ENCODE measurements at regions not wholly inside any gene's neighbourhood (a gene's known extent, or its start where the extent isn't known, plus 50 kb on each side); places are given as distances from the start of the nearest gene placed in this dataset.

DNA sequence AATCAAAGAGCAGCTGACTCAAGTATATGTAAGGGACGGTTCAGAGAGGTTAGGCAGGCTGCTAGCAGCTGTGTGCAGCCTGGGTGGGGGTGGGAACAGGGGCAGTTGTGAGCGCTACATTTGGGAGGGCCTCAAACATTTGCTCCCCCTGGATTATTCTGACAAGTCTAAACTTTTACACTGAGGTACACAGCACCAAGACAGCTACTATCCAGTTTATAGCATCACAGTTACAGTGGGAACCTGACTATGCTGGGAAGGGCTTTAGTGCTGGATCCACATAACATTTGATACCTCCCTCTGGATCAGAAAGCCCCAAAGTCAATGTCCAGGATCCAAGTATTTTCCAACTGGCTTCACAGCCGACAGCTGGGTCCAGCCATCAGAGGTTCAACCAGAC is 55.8 kb upstream of the GIMD1 start:
- ATAC-seq (no peak), FAIRE-seq (no peak)
- intact Hi-C loops (cut with micrococcal nuclease; ENCODE audit: unreplicated experiment) = no loop called here

DNA sequence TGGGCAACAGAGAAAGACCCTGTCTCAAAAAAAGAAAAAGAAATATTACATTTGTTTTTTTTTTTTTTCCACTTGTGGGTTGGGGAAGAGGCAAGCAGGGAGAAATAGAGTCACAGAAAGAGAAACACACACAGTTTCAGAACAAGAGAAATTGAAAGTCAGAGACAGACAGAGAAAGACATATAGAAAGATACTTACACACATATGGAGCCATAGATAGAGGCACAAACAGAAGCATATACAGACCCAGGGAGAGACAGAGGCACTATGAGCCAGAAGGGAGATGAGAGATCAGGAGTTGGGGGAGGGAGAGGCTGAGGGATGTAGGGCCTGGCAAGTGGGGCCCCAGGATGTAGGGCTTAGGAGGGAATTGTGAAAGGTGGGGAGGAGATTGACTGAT is 55.2 kb upstream of the GIMD1 start:
- no peak for ATAC-seq
- POLR2A ChIA-PET = no interaction called here
- H3K4me3 ChIP-seq = no peak overlapping the region
- no peak overlapping the region for H3K27ac ChIP-seq (ENCODE audit: control insufficient read depth, insufficient read depth)
- no peaks in the 10 kb centered on the region for H3K36me3 ChIP-seq (ENCODE audit: control insufficient read depth in 2 of 2, insufficient read depth in 2 of 2, low read length in 1 of 2)
- no peaks in the 10 kb centered on the region for H3K79me2 ChIP-seq (ENCODE audit: control insufficient read depth, insufficient read depth, low read length)
- H3K27me3 ChIP-seq (replicated peaks in 1 of 2; ENCODE audit: control insufficient read depth in 2 of 2, insufficient read depth in 2 of 2, low read length in 1 of 2) = no peaks in the 10 kb centered on the region
- CTCF ChIA-PET = no interaction called here
- in situ Hi-C loops (cut with MboI) = no loop called here
- intact Hi-C loops (cut with micrococcal nuclease; ENCODE audit: unreplicated experiment) = no loop called here
- RAD21 ChIA-PET (ENCODE audit: unreplicated experiment) = no interaction called here
- H2AFZ ChIP-seq (ENCODE audit: control insufficient read depth, low read depth, low read length) = no peak overlapping the region
- H3K4me2 ChIP-seq (ENCODE audit: control insufficient read depth, insufficient read depth) = no peak overlapping the region
- H3K9me3 ChIP-seq (replicated peaks; ENCODE audit: control insufficient read depth, insufficient read depth, low read length) = no peaks in the 10 kb centered on the region
- SMC1A ChIA-PET (ENCODE audit: uncharacterized antibody, unreplicated experiment) = no interaction called here
- no TSS peak for BruUV-seq (replicated peaks)
- FAIRE-seq = no peak
- H3K4me1 ChIP-seq (ENCODE audit: control insufficient read depth, insufficient read depth, low read length) = no peaks in the 10 kb centered on the region
- H4K20me1 ChIP-seq (ENCODE audit: control insufficient read depth, insufficient read depth) = no peaks in the 10 kb centered on the region
- no peak overlapping the region for H3K9ac ChIP-seq (ENCODE audit: control insufficient read depth, insufficient read depth, low read length)
- DNase-seq (ENCODE audit: low read depth, low spot score) = no peak
- TF ChIP-seq RBBP5 (conservative IDR thresholded peaks at IDR 0.05) (no peak), YBX1 (IDR thresholded peaks at IDR 0.05) (no peak), GATAD2B (conservative IDR thresholded peaks at IDR 0.05; ENCODE audit: low read depth) (no peak), NR2F1 (conservative IDR thresholded peaks at IDR 0.05) (no peak), SPI1 (IDR thresholded peaks at IDR 0.05; ENCODE audit: borderline replicate concordance, insufficient read depth, low read depth, low read length) (no peak), POLR2AphosphoS5 (IDR thresholded peaks at IDR 0.05; ENCODE audit: low read length) (no peak), ZNF384 (IDR thresholded peaks at IDR 0.05; ENCODE audit: borderline replicate concordance, low read depth, low read length) (no peak)
- TF ChIP-seq, protein P1, sequence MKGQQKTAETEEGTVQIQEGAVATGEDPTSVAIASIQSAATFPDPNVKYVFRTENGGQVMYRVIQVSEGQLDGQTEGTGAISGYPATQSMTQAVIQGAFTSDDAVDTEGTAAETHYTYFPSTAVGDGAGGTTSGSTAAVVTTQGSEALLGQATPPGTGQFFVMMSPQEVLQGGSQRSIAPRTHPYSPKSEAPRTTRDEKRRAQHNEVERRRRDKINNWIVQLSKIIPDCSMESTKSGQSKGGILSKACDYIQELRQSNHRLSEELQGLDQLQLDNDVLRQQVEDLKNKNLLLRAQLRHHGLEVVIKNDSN (IDR thresholded peaks at IDR 0.05; ENCODE audit: borderline replicate concordance, extremely low read length, insufficient read depth, low read depth, low read length) = no peak
- TF ChIP-seq, protein P2, sequence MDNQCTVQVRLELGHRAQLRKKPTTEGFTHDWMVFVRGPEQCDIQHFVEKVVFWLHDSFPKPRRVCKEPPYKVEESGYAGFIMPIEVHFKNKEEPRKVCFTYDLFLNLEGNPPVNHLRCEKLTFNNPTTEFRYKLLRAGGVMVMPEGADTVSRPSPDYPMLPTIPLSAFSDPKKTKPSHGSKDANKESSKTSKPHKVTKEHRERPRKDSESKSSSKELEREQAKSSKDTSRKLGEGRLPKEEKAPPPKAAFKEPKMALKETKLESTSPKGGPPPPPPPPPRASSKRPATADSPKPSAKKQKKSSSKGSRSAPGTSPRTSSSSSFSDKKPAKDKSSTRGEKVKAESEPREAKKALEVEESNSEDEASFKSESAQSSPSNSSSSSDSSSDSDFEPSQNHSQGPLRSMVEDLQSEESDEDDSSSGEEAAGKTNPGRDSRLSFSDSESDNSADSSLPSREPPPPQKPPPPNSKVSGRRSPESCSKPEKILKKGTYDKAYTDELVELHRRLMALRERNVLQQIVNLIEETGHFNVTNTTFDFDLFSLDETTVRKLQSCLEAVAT (IDR thresholded peaks at IDR 0.05) = no peak
- TF ChIP-seq, protein P3, sequence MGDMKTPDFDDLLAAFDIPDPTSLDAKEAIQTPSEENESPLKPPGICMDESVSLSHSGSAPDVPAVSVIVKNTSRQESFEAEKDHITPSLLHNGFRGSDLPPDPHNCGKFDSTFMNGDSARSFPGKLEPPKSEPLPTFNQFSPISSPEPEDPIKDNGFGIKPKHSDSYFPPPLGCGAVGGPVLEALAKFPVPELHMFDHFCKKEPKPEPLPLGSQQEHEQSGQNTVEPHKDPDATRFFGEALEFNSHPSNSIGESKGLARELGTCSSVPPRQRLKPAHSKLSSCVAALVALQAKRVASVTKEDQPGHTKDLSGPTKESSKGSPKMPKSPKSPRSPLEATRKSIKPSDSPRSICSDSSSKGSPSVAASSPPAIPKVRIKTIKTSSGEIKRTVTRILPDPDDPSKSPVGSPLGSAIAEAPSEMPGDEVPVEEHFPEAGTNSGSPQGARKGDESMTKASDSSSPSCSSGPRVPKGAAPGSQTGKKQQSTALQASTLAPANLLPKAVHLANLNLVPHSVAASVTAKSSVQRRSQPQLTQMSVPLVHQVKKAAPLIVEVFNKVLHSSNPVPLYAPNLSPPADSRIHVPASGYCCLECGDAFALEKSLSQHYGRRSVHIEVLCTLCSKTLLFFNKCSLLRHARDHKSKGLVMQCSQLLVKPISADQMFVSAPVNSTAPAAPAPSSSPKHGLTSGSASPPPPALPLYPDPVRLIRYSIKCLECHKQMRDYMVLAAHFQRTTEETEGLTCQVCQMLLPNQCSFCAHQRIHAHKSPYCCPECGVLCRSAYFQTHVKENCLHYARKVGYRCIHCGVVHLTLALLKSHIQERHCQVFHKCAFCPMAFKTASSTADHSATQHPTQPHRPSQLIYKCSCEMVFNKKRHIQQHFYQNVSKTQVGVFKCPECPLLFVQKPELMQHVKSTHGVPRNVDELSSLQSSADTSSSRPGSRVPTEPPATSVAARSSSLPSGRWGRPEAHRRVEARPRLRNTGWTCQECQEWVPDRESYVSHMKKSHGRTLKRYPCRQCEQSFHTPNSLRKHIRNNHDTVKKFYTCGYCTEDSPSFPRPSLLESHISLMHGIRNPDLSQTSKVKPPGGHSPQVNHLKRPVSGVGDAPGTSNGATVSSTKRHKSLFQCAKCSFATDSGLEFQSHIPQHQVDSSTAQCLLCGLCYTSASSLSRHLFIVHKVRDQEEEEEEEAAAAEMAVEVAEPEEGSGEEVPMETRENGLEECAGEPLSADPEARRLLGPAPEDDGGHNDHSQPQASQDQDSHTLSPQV (IDR thresholded peaks at IDR 0.05) = no peak

More for the DNA sequence above, 55.8 kb upstream of the GIMD1 start:
- Histone ChIP-seq H3K27ac (ENCODE audit: control insufficient read depth, insufficient read depth) (no peak overlapping the region), H3K4me2 (ENCODE audit: control insufficient read depth, insufficient read depth) (no peak overlapping the region), H4K20me1 (ENCODE audit: control insufficient read depth, insufficient read depth) (no peaks in the 10 kb centered on the region), H3K4me3 (no peak overlapping the region), H3K27me3 (replicated peaks in 1 of 2; ENCODE audit: control insufficient read depth in 2 of 2, insufficient read depth in 2 of 2, low read length in 1 of 2) (no peaks in the 10 kb centered on the region), H2AFZ (ENCODE audit: control insufficient read depth, low read depth, low read length) (no peak overlapping the region), H3K9ac (ENCODE audit: control insufficient read depth, insufficient read depth, low read length) (no peak overlapping the region), H3K9me3 (replicated peaks; ENCODE audit: control insufficient read depth, insufficient read depth, low read length) (no peaks in the 10 kb centered on the region), H3K79me2 (ENCODE audit: control insufficient read depth, insufficient read depth, low read length) (no peaks in the 10 kb centered on the region), H3K4me1 (ENCODE audit: control insufficient read depth, insufficient read depth, low read length) (no peaks in the 10 kb centered on the region), H3K36me3 (ENCODE audit: control insufficient read depth in 2 of 2, insufficient read depth in 2 of 2, low read length in 1 of 2) (no peaks in the 10 kb centered on the region)
- POLR2A ChIA-PET = no interaction called here
- CTCF ChIA-PET = no interaction called here
- in situ Hi-C loops (cut with MboI) = no loop called here
- no TSS peak for BruUV-seq (replicated peaks)
- RAD21 ChIA-PET (ENCODE audit: unreplicated experiment) = no interaction called here
- no peak for DNase-seq (ENCODE audit: low read depth, low spot score)
- TF ChIP-seq CREB1 (IDR thresholded peaks at IDR 0.05; ENCODE audit: low read depth) = no peak
- no peak for TF ChIP-seq CBX5 (IDR thresholded peaks at IDR 0.05; ENCODE audit: low read depth)
- TF ChIP-seq MYC (IDR thresholded peaks at IDR 0.05; ENCODE audit: insufficient read depth, insufficient read length, insufficient replicate concordance, low read length, severe bottlenecking) = no peak
- no peak for TF ChIP-seq SIN3A (IDR thresholded peaks at IDR 0.05; ENCODE audit: low read depth, low read length)
- TF ChIP-seq CBFB (IDR thresholded peaks at IDR 0.05; ENCODE audit: low read depth) = no peak
- no peak for TF ChIP-seq PAX5 (IDR thresholded peaks at IDR 0.05; ENCODE audit: borderline replicate concordance, low read depth, low read length)
- SMC1A ChIA-PET (ENCODE audit: uncharacterized antibody, unreplicated experiment) = no interaction called here
- 24% methylated on average over 3 of the region's 3 CpGs for WGBS (ENCODE audit: insufficient coverage, insufficient replicate concordance, low lambda C conversion rate, missing lambda C conversion rate)
